Loucy (cell line): ENCODE measurements at regions not wholly inside any gene's neighbourhood (a gene's known extent, or its start where the extent isn't known, plus 50 kb on each side); places are given as distances from the start of the nearest gene placed in this dataset.
"Not testable (repeated sequence)": the region's sequence is repeated elsewhere in the genome, so short reads cannot be mapped to it uniquely, and the experiment has no call there.

Source experiments
- H2AFZ ChIP-seq: fragments of 200-600 bp; sonication (generic); 2 replicates; pipeline ENCODE4 v1.6.0; 2016; ENCODE audit warnings: antibody characterized with exemption, mild to moderate bottlenecking, low read length, moderate library complexity
- H3F3A ChIP-seq: fragments of 200-600 bp; 2 replicates; pipeline ENCODE4 v1.6.0; 2016; ENCODE audit warnings: antibody characterized with exemption, low read depth, mild to moderate bottlenecking
- H3K27me3 ChIP-seq: fragments of 200-600 bp; sonication (generic); 2 replicates; pipeline ENCODE4 v1.6.1; 2014; ENCODE audit warnings: low read length, mild to moderate bottlenecking; ENCODE audit not compliant: insufficient read depth, poor library complexity, severe bottlenecking
- H3K36me3 ChIP-seq: fragments of 200-600 bp; sonication (generic); 2 replicates; pipeline ENCODE4 v1.6.1; 2016; ENCODE audit warnings: low read length; ENCODE audit not compliant: insufficient read depth
- H3K4me1 ChIP-seq: fragments of 200-600 bp; sonication (generic); 2 replicates; pipeline ENCODE4 v1.5.1; 2014; ENCODE audit warnings: low read length, mild to moderate bottlenecking; ENCODE audit not compliant: insufficient read depth, poor library complexity, severe bottlenecking
- H3K4me2 ChIP-seq: fragments of 200-600 bp; sonication (generic); 2 replicates; pipeline ENCODE4 v1.6.0; 2014; ENCODE audit warnings: antibody characterized with exemption, low read length, low read depth, mild to moderate bottlenecking; ENCODE audit not compliant: poor library complexity, severe bottlenecking
- H3K4me3 ChIP-seq: fragments of 200-600 bp; sonication (generic); 2 replicates; pipeline ENCODE4 v1.5.1; 2014; ENCODE audit warnings: low read length, mild to moderate bottlenecking, mixed read lengths; ENCODE audit not compliant: poor library complexity, severe bottlenecking
- H3K79me2 ChIP-seq: fragments of 200-600 bp; sonication (generic); 2 replicates; pipeline ENCODE4 v1.6.1; 2014; ENCODE audit warnings: low read length; ENCODE audit not compliant: insufficient read depth
- H3K9ac ChIP-seq: fragments of 200-600 bp; sonication (generic); 2 replicates; pipeline ENCODE4 v1.6.0; 2014; ENCODE audit warnings: mild to moderate bottlenecking, low read depth, low read length, moderate library complexity; ENCODE audit not compliant: poor library complexity, severe bottlenecking
- H3K9me2 ChIP-seq: fragments of 200-600 bp; sonication (generic); replicated peaks from 2 replicates; pipeline ENCODE4 v1.6.1; 2016; ENCODE audit warnings: low read depth, low read length, mixed read lengths
- H3K9me3 ChIP-seq: fragments of 200-600 bp; sonication (generic); 2 replicates; pipeline ENCODE4 v1.6.1; 2014; ENCODE audit warnings: mild to moderate bottlenecking, antibody characterized with exemption, low read length, low read depth; ENCODE audit not compliant: insufficient read depth
- H4K20me1 ChIP-seq: fragments of 200-600 bp; sonication (generic); 2 replicates; pipeline ENCODE4 v1.6.0; 2014; ENCODE audit warnings: antibody characterized with exemption, low read length, mild to moderate bottlenecking; ENCODE audit not compliant: insufficient read depth, poor library complexity, severe bottlenecking
- EZH2phosphoT487 ChIP-seq: fragments of 200-600 bp; IDR thresholded peaks from 2 replicates; pipeline ENCODE4 v1.6.1; 2018; ENCODE audit warnings: antibody characterized with exemption, mild to moderate bottlenecking, moderate library complexity, borderline replicate concordance
- TF ChIP-seq, protein P1 (sequence below): fragments of 200-600 bp; sonication (generic); conservative IDR thresholded peaks from 2 replicates; pipeline ENCODE4 v1.5.1; 2014; ENCODE audit warnings: mild to moderate bottlenecking, antibody characterized with exemption, low read length

DNA sequence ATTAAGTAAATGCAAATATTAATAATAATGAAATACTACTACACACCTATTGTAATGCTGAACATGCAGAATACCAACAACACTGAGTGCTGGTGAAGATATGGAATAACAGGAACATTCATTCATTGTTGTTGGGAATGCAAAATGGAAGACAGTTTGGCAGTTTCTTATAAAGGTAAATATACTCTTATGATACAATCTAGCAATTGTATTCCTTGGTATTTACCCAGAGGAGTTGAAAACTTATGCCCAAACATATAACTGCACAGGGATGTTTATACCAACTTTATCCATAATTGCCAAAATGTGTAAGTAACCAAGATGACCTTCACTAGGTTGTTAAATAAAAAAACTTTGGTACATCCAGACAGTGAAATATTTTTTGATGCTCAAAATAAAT, 636.8 kb downstream of the PRR16 start:
- Histone ChIP-seq H3K9me3 (no peaks in the 10 kb centered on the region), H4K20me1 (no peaks in the 10 kb centered on the region), H3K4me1 (no peaks in the 10 kb centered on the region), H2AFZ (no peak overlapping the region), H3K9ac (no peak overlapping the region), H3K79me2 (no peaks in the 10 kb centered on the region), H3K4me2 (no peak overlapping the region), H3K27me3 (no peaks in the 10 kb centered on the region), H3F3A (no peaks in the 10 kb centered on the region), H3K4me3 (no peak overlapping the region), H3K36me3 (no peaks in the 10 kb centered on the region), H3K9me2 (no peaks in the 10 kb centered on the region)
- TF ChIP-seq, protein P1, sequence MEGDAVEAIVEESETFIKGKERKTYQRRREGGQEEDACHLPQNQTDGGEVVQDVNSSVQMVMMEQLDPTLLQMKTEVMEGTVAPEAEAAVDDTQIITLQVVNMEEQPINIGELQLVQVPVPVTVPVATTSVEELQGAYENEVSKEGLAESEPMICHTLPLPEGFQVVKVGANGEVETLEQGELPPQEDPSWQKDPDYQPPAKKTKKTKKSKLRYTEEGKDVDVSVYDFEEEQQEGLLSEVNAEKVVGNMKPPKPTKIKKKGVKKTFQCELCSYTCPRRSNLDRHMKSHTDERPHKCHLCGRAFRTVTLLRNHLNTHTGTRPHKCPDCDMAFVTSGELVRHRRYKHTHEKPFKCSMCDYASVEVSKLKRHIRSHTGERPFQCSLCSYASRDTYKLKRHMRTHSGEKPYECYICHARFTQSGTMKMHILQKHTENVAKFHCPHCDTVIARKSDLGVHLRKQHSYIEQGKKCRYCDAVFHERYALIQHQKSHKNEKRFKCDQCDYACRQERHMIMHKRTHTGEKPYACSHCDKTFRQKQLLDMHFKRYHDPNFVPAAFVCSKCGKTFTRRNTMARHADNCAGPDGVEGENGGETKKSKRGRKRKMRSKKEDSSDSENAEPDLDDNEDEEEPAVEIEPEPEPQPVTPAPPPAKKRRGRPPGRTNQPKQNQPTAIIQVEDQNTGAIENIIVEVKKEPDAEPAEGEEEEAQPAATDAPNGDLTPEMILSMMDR, result no peak
- TF ChIP-seq EZH2phosphoT487, result no peak

- no peaks in the 10 kb centered on the region for H3K9me3 ChIP-seq
- H3K9me2 ChIP-seq, result no peaks in the 10 kb centered on the region
- no peak overlapping the region for H2AFZ ChIP-seq
- H4K20me1 ChIP-seq, result no peaks in the 10 kb centered on the region
- H3K79me2 ChIP-seq, result no peaks in the 10 kb centered on the region
- no peak overlapping the region for H3K9ac ChIP-seq
- H3K36me3 ChIP-seq, result no peaks in the 10 kb centered on the region
- no peaks in the 10 kb centered on the region for H3K4me1 ChIP-seq
- H3F3A ChIP-seq, result no peaks in the 10 kb centered on the region
- no peak overlapping the region for H3K4me2 ChIP-seq
- no peaks in the 10 kb centered on the region for H3K27me3 ChIP-seq
- H3K4me3 ChIP-seq, result no peak overlapping the region
- TF ChIP-seq, protein P1, result no peak
- no peak for TF ChIP-seq EZH2phosphoT487
Measured at GRCh38 chr5:121105921-121106320, 641.8 kb downstream of the PRR16 start.

- H4K20me1 ChIP-seq, H3K27me3 ChIP-seq, H3K9me2 ChIP-seq, H3K4me2 ChIP-seq, H3K79me2 ChIP-seq, H2AFZ ChIP-seq, H3K9me3 ChIP-seq, H3K4me1 ChIP-seq, H3K4me3 ChIP-seq, H3F3A ChIP-seq, H3K9ac ChIP-seq, H3K36me3 ChIP-seq: not testable (repeated sequence)
Measured at GRCh38 chr5:121106721-121107690, 642.9 kb downstream of the PRR16 start.

DNA sequence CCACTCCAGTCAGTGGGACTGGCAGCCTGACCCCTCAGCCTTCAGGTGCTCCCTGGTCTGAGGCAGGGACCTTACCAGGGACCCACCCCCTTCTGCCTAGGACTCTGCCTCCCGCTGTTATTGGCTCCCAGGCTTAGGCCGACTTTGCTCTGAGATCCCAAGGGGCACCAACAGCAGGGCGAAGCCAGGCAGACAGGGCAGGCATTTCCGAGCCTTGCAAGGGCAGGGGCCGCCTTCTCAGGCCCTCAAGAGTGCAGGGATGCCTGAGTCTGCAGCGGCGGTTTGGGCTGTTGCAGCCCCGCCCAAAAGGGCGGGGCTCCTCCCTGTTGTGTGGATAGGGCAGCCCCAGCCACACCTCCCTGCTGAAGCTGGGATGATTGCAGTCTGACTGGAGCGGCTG, 644.6 kb downstream of the PRR16 start:
- Histone ChIP-seq H4K20me1 (no peaks in the 10 kb centered on the region), H3K9me3 (no peaks in the 10 kb centered on the region), H3K27me3 (no peaks in the 10 kb centered on the region), H3K4me3 (no peak overlapping the region), H2AFZ (no peak overlapping the region), H3F3A (no peaks in the 10 kb centered on the region), H3K9ac (no peak overlapping the region), H3K4me1 (no peaks in the 10 kb centered on the region), H3K79me2 (no peaks in the 10 kb centered on the region), H3K4me2 (no peak overlapping the region), H3K9me2 (no peaks in the 10 kb centered on the region), H3K36me3 (no peaks in the 10 kb centered on the region)
- no peak for TF ChIP-seq EZH2phosphoT487
